ENCODE measurements at regions not wholly inside any gene's neighbourhood (a gene's known extent, or its start where the extent isn't known, plus 50 kb on each side); places are given as distances from the start of the nearest gene placed in this dataset.

DNA sequence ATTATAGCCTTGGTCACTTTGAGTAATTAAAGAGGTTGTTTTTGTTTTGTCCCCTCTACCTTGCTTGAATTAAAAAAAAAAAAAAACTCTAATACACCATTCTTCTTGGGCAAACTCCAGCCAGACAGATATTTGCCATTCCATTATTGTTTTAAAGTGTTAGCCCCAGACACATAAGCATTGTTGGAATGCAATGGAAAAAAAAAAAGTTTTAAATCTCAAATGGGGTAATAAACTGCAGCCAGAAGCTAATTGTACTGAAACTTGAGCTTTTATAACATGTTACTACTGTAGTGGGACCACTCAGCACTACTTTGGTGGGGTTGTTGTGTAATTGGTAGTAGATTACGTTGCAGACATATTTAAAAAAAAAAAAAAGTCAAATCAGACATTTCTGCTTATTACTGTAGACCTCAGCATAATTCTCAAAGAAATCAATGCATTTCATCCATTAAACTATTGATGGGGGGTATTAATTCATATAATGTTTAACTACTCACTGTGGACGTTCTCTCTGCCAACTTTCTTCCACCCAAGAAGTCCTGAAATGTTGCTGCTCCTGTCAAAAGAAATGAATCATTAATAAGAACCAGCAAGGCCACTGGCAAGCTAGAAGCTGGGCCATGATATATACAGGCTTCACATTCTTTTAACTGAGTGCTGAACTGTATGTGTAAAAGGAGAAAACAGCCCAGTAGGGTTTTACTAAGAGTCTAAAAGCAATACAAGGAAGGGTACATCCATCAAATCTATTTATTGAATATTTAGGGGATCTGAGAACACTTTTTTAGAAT lies 626.6 kb upstream of the SOX9 start:
- TF ChIP-seq POLR2A (IDR thresholded peaks at IDR 0.05) = no peak
- TF ChIP-seq, protein P1, sequence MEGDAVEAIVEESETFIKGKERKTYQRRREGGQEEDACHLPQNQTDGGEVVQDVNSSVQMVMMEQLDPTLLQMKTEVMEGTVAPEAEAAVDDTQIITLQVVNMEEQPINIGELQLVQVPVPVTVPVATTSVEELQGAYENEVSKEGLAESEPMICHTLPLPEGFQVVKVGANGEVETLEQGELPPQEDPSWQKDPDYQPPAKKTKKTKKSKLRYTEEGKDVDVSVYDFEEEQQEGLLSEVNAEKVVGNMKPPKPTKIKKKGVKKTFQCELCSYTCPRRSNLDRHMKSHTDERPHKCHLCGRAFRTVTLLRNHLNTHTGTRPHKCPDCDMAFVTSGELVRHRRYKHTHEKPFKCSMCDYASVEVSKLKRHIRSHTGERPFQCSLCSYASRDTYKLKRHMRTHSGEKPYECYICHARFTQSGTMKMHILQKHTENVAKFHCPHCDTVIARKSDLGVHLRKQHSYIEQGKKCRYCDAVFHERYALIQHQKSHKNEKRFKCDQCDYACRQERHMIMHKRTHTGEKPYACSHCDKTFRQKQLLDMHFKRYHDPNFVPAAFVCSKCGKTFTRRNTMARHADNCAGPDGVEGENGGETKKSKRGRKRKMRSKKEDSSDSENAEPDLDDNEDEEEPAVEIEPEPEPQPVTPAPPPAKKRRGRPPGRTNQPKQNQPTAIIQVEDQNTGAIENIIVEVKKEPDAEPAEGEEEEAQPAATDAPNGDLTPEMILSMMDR (IDR thresholded peaks at IDR 0.05) = no peak

Measured in stomach (tissue), 4 donors.